ENCODE measurements at regions not wholly inside any gene's neighbourhood (a gene's known extent, or its start where the extent isn't known, plus 50 kb on each side); places are given as distances from the start of the nearest gene placed in this dataset.

GRCh38 chr7:12805957-12806356 lies 118.5 kb downstream of the ARL4A start:
- Histone ChIP-seq H3K27me3 (ENCODE audit: insufficient read depth, low read depth) (no peaks in the 10 kb centered on the region), H3K36me3 (ENCODE audit: insufficient read depth) (no peaks in the 10 kb centered on the region), H2AFZ (ENCODE audit: low read depth) (no peak overlapping the region), H3K4me2 (no peak overlapping the region), H3K4me3 (IDR thresholded peaks at IDR 0.05; ENCODE audit: insufficient read depth, low read depth, low read length) (no peak overlapping the region), H3K9ac (no peak overlapping the region), H3K79me2 (ENCODE audit: insufficient read depth, low read depth) (no peaks in the 10 kb centered on the region), H4K20me1 (ENCODE audit: insufficient read depth) (no peaks in the 10 kb centered on the region), H3K27ac (no peak overlapping the region), H3K4me1 (ENCODE audit: low read depth, poor library complexity, severe bottlenecking) (no peaks in the 10 kb centered on the region)
- no peak for TF ChIP-seq CTCF (conservative IDR thresholded peaks at IDR 0.05; ENCODE audit: low read depth, low read length)

DNA sequence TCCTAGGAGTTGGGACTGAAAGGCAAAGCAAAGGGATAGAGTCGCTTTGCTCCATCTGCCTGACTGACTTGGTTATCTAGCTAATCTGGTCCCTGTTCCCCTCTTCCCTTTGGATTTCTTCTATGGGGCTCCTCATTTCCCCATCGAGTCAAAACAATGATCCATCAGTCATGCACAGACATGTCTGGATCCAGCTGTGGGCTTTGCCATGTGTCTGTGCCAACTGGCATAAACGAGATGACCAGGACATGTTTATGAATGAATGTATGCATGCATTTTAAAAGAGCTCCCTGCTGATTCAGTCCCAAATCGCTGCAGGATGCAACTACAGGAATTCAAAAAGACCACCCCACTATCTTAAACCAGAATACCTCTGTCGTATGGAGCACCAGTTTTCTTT lies 122.0 kb downstream of the ARL4A start:
- Histone ChIP-seq H4K20me1 (ENCODE audit: insufficient read depth) (no peaks in the 10 kb centered on the region), H3K79me2 (ENCODE audit: insufficient read depth, low read depth) (no peaks in the 10 kb centered on the region), H3K4me3 (IDR thresholded peaks at IDR 0.05; ENCODE audit: insufficient read depth, low read depth, low read length) (no peak overlapping the region), H3K9ac (no peak overlapping the region), H3K4me1 (ENCODE audit: low read depth, poor library complexity, severe bottlenecking) (no peaks in the 10 kb centered on the region), H3K27ac (no peak overlapping the region), H3K36me3 (ENCODE audit: insufficient read depth) (no peaks in the 10 kb centered on the region), H3K27me3 (ENCODE audit: insufficient read depth, low read depth) (no peaks in the 10 kb centered on the region), H2AFZ (ENCODE audit: low read depth) (no peak overlapping the region), H3K4me2 (no peak overlapping the region)
- no peak for TF ChIP-seq CTCF (conservative IDR thresholded peaks at IDR 0.05; ENCODE audit: low read depth, low read length)

DNA sequence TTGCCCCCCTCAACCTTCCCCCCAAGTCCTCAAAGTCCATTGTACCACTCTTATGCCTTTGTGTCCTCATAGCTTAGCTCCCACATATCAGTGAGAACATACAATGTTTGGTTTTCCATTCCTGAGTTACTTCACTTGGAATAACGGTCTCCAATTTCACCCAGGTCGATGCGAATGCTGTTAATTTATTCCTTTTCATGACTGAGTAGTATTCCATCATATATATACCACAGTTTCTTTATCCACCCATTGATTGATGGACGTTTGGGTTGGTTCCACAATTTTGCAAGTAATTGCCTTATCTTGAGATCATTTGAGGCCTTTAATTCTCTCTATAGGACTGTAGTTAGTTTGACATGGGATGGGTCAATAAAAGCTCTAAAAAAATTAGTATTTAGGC lies 124.7 kb downstream of the ARL4A start:
- H3K9ac ChIP-seq = no peak overlapping the region
- no peaks in the 10 kb centered on the region for H3K27me3 ChIP-seq (ENCODE audit: insufficient read depth, low read depth)
- no peak overlapping the region for H3K27ac ChIP-seq
- H2AFZ ChIP-seq (ENCODE audit: low read depth) = no peak overlapping the region
- no peaks in the 10 kb centered on the region for H3K4me1 ChIP-seq (ENCODE audit: low read depth, poor library complexity, severe bottlenecking)
- H3K4me2 ChIP-seq = no peak overlapping the region
- H4K20me1 ChIP-seq (ENCODE audit: insufficient read depth) = no peaks in the 10 kb centered on the region
- no peak for TF ChIP-seq CTCF (conservative IDR thresholded peaks at IDR 0.05; ENCODE audit: low read depth, low read length)
- H3K79me2 ChIP-seq (ENCODE audit: insufficient read depth, low read depth) = no peaks in the 10 kb centered on the region
- H3K4me3 ChIP-seq (IDR thresholded peaks at IDR 0.05; ENCODE audit: insufficient read depth, low read depth, low read length) = no peak overlapping the region
- no peaks in the 10 kb centered on the region for H3K36me3 ChIP-seq (ENCODE audit: insufficient read depth)

GRCh38 chr7:12814107-12814506 lies 126.7 kb downstream of the ARL4A start:
- Histone ChIP-seq H3K36me3 (ENCODE audit: insufficient read depth) (no peaks in the 10 kb centered on the region), H3K4me3 (IDR thresholded peaks at IDR 0.05; ENCODE audit: insufficient read depth, low read depth, low read length) (no peak overlapping the region), H3K27me3 (ENCODE audit: insufficient read depth, low read depth) (no peaks in the 10 kb centered on the region), H4K20me1 (ENCODE audit: insufficient read depth) (no peaks in the 10 kb centered on the region), H3K27ac (no peak overlapping the region), H3K4me2 (no peak overlapping the region), H3K79me2 (ENCODE audit: insufficient read depth, low read depth) (no peaks in the 10 kb centered on the region), H2AFZ (ENCODE audit: low read depth) (no peak overlapping the region), H3K9ac (no peak overlapping the region), H3K4me1 (ENCODE audit: low read depth, poor library complexity, severe bottlenecking) (no peaks in the 10 kb centered on the region)
- TF ChIP-seq CTCF (conservative IDR thresholded peaks at IDR 0.05; ENCODE audit: low read depth, low read length) = no peak

DNA sequence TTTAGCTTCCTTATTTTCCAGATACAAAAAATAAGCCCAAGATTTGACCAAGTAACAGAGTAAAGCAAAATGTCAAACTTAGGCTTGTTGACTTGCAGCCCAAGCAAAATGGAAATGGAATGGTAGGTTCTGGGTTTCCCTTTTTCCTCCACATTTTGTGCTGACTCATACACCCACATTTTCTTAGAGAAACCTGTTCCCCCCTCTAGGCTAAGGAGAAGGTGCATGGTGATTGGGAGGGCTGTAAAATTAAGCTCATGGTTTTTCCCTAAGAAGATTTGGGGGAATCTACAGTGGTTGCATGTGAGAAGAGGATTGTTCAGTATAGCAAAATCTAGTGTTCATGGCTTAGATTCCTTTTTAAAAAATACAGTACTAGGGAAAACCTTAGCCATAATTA lies 127.4 kb downstream of the ARL4A start:
- H2AFZ ChIP-seq (ENCODE audit: low read depth) = no peak overlapping the region

More for the DNA sequence above, 127.4 kb downstream of the ARL4A start:
- Histone ChIP-seq H3K4me2 (no peak overlapping the region), H3K27ac (no peak overlapping the region), H3K9ac (no peak overlapping the region), H3K4me3 (IDR thresholded peaks at IDR 0.05; ENCODE audit: insufficient read depth, low read depth, low read length) (no peak overlapping the region), H3K4me1 (ENCODE audit: low read depth, poor library complexity, severe bottlenecking) (no peaks in the 10 kb centered on the region), H3K79me2 (ENCODE audit: insufficient read depth, low read depth) (no peaks in the 10 kb centered on the region), H4K20me1 (ENCODE audit: insufficient read depth) (no peaks in the 10 kb centered on the region), H3K27me3 (ENCODE audit: insufficient read depth, low read depth) (no peaks in the 10 kb centered on the region), H3K36me3 (ENCODE audit: insufficient read depth) (no peaks in the 10 kb centered on the region)
- TF ChIP-seq CTCF (conservative IDR thresholded peaks at IDR 0.05; ENCODE audit: low read depth, low read length) = no peak

Measured in KMS-11 (cell line).